ENCODE measurements at regions not wholly inside any gene's neighbourhood (a gene's known extent, or its start where the extent isn't known, plus 50 kb on each side); places are given as distances from the start of the nearest gene placed in this dataset.

DNA sequence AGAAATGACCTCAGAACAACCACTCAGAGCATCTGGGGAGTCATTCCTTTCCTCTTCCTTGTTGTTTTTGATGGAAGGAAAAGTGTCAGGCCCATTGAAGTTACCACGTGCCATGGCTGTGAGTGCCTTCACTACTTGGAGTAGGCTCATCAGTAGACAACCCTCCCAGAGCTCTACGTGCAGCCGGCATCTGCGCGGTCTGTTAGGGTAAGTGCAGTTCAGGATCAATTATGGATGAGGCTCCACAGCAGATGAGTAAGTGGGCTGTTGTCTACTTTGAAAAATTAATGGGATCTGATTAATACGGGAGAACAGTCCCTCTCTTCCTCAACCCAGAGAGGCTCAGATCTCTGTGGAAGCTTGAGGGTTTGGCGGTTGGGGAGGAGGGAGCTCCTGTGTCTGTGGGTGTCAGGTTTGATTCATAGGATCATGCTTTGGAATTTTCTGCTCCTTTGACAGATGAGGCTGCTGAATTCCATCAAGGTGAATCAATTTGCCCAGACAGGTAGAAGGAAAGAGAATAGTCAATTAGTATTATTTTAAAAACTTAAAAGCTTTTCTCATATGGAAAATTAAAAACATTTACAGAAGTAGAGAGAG lies 93.8 kb upstream of the TOX2 start:
- Histone ChIP-seq H3K27ac (ENCODE audit: low read depth in 1 of 2, low read length in 1 of 2) (no peak overlapping the region), H3K27me3 (ENCODE audit: control insufficient read depth in 2 of 2, insufficient read depth in 1 of 2, low read length in 1 of 2) (peaks cover 0 to 13% of the 10 kb centered on the region in 2 donors), H3K4me3 (ENCODE audit: low read length in 2 of 2) (no peak overlapping the region), H3K36me3 (ENCODE audit: control insufficient read depth in 2 of 2, insufficient read depth in 2 of 2, low read length in 1 of 2) (no peaks in the 10 kb centered on the region), H3K4me1 (ENCODE audit: control insufficient read depth in 2 of 2, insufficient read depth in 2 of 2, low read length in 2 of 2) (no peaks in the 10 kb centered on the region), H3K9me3 (ENCODE audit: control insufficient read depth in 2 of 2, insufficient read depth in 1 of 2, low read length in 1 of 2) (no peaks in the 10 kb centered on the region)
- WGBS: 89% methylated on average over 7 of the region's 7 CpGs
- DNase-seq (ENCODE audit: low read depth in 6 of 9, low spot score in 9 of 9): no peak

DNA sequence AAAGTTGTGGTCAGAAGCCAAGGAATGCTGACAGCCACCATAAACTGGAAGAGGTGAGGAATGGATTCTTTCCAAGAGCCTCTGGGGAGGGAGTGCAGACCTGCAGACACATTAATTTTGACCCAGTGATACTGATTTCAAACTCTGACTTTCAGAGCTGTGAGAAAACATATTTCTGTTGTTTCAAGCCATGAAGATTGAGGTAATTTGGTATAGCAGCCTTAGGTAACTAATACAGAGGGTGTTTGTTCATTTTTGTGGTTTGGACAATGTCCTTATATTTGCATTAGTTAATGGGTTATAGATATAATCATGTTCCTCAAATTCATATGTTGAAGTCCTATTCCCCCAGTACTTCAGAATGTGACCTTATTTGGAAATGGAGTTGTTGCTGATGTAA lies 85.4 kb upstream of the GTSF1L start:
- no peak overlapping the region for H3K4me3 ChIP-seq (ENCODE audit: low read length in 2 of 2)
- no peaks in the 10 kb centered on the region for H3K27me3 ChIP-seq (ENCODE audit: control insufficient read depth in 2 of 2, insufficient read depth in 1 of 2, low read length in 1 of 2)
- no peak for DNase-seq (ENCODE audit: low read depth in 6 of 9, low spot score in 9 of 9)
- H3K9me3 ChIP-seq (ENCODE audit: control insufficient read depth in 2 of 2, insufficient read depth in 1 of 2, low read length in 1 of 2): peaks cover 0 to 7% of the 10 kb centered on the region in 2 donors
- no peaks in the 10 kb centered on the region for H3K36me3 ChIP-seq (ENCODE audit: control insufficient read depth in 2 of 2, insufficient read depth in 2 of 2, low read length in 1 of 2)
- no peak overlapping the region for H3K27ac ChIP-seq (ENCODE audit: low read depth in 1 of 2, low read length in 1 of 2)
- no peaks in the 10 kb centered on the region for H3K4me1 ChIP-seq (ENCODE audit: control insufficient read depth in 2 of 2, insufficient read depth in 2 of 2, low read length in 2 of 2)

DNA sequence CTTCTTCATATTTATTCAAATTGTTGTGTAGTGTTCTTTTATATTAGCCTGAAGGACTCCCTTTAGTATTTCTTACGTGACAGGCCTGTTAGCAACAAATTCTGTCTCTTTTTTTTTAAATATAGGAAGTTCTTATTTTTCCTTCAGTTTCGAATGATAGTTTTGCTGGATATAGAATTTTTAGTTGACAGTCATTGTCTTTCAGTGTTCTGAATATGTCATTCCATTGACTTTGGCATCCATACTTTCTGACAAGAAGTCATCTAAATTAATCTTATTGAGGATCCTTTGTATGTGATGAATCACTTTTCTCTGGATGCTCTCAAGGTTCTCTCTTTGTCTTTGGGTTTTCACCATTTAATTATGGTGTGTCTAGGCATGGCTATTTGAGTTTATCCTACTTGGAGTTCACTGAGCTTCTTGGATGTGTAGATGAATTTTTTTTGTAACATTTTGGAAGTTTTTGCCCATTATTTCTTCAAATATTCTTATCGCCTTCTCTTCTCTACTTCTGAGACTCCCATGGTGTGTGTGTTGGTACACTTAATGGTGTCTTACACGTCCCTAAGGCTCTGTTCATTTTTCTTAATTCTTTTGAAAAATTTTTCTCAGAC lies 82.5 kb upstream of the GTSF1L start:
- Histone ChIP-seq H3K27me3 (ENCODE audit: control insufficient read depth in 2 of 2, insufficient read depth in 1 of 2, low read length in 1 of 2) (no peaks in the 10 kb centered on the region), H3K4me1 (ENCODE audit: control insufficient read depth in 2 of 2, insufficient read depth in 2 of 2, low read length in 2 of 2) (no peaks in the 10 kb centered on the region), H3K4me3 (ENCODE audit: low read length in 2 of 2) (no peak overlapping the region), H3K27ac (ENCODE audit: low read depth in 1 of 2, low read length in 1 of 2) (no peak overlapping the region), H3K36me3 (ENCODE audit: control insufficient read depth in 2 of 2, insufficient read depth in 2 of 2, low read length in 1 of 2) (no peaks in the 10 kb centered on the region), H3K9me3 (ENCODE audit: control insufficient read depth in 2 of 2, insufficient read depth in 1 of 2, low read length in 1 of 2) (peaks cover 0 to 7% of the 10 kb centered on the region in 2 donors)
- 92% methylated on average over 4 of the region's 4 CpGs for WGBS
- no peak for DNase-seq (ENCODE audit: low read depth in 6 of 9, low spot score in 9 of 9)

DNA sequence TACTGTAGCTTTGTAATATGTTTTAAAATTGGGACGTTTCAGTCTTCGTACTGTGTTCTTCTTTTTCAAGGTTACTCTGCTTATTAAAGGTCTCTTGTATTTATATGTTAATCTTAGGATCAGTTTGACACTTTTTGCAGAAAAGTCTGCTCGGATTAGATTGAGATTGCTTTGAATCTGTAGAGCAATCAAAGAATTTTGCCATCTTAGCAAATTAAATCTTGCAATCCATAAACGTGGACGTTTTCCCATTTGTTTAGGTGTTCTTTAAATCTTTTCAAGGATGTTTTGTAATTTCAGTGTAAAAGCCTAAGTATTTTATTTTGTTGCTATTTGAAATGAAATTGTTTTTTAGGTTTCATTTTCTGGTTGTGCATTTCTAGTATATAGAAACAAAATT lies 78.0 kb upstream of the GTSF1L start:
- WGBS: 70% methylated on average over 5 of the region's 5 CpGs

DNA sequence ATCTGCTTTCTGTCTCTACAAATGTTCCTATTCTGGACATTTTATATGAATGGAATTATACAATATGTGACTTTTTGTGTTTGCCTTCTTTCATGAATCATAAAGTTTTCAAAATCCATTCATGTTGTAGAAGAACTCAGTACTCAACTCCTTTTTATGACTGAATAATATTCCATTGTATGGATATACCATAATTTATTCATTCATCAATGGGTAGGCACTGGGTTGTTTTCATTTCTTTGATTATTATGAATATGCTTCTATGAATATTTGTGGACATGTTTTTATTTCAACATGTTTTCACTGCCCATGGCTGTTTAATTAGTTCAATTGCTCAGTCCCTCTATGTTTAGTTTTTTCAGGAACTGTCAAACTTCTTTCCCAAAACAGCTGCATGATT lies 76.5 kb upstream of the GTSF1L start:
- H3K4me1 ChIP-seq (ENCODE audit: control insufficient read depth in 2 of 2, insufficient read depth in 2 of 2, low read length in 2 of 2): peaks cover 6 to 19% of the 10 kb centered on the region in 2 donors
- no peak overlapping the region for H3K27ac ChIP-seq (ENCODE audit: low read depth in 1 of 2, low read length in 1 of 2)
- H3K27me3 ChIP-seq (ENCODE audit: control insufficient read depth in 2 of 2, insufficient read depth in 1 of 2, low read length in 1 of 2): no peaks in the 10 kb centered on the region
- DNase-seq (ENCODE audit: low read depth in 6 of 9, low spot score in 9 of 9): no peak
- no peaks in the 10 kb centered on the region for H3K36me3 ChIP-seq (ENCODE audit: control insufficient read depth in 2 of 2, insufficient read depth in 2 of 2, low read length in 1 of 2)
- H3K4me3 ChIP-seq (ENCODE audit: low read length in 2 of 2): no peak overlapping the region
- H3K9me3 ChIP-seq (ENCODE audit: control insufficient read depth in 2 of 2, insufficient read depth in 1 of 2, low read length in 1 of 2): no peaks in the 10 kb centered on the region

More for the DNA sequence above, 78.0 kb upstream of the GTSF1L start:
- DNase-seq (ENCODE audit: low read depth in 6 of 9, low spot score in 9 of 9): no peak
- peaks cover 2 to 5% of the 10 kb centered on the region in 2 donors for H3K4me1 ChIP-seq (ENCODE audit: control insufficient read depth in 2 of 2, insufficient read depth in 2 of 2, low read length in 2 of 2)
- H3K4me3 ChIP-seq (ENCODE audit: low read length in 2 of 2): no peak overlapping the region
- no peak overlapping the region for H3K27ac ChIP-seq (ENCODE audit: low read depth in 1 of 2, low read length in 1 of 2)
- H3K9me3 ChIP-seq (ENCODE audit: control insufficient read depth in 2 of 2, insufficient read depth in 1 of 2, low read length in 1 of 2): peaks cover 0 to 2% of the 10 kb centered on the region in 2 donors
- no peaks in the 10 kb centered on the region for H3K27me3 ChIP-seq (ENCODE audit: control insufficient read depth in 2 of 2, insufficient read depth in 1 of 2, low read length in 1 of 2)
- no peaks in the 10 kb centered on the region for H3K36me3 ChIP-seq (ENCODE audit: control insufficient read depth in 2 of 2, insufficient read depth in 2 of 2, low read length in 1 of 2)

DNA sequence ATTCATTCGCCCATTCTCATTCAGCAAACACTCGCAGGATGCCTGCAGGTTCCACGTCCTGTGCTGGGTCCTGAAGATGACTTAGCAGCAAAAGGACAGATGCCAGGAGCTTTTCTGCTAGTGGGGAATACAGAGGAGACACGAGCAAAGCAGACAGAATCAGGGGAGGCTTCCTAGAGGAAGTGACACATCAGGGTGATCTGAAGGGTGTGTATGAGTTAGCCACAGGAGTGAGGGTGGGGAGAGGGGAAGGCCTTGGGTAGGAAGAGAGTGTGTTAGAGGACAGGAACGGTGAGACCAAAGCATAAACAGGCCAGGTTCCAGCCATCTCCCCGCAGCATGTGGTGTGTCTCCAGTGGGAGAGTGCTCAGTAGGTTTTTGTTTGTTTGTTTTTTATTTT lies 73.4 kb upstream of the GTSF1L start:
- 69% methylated on average over 6 of the region's 6 CpGs for WGBS
- H3K9me3 ChIP-seq (ENCODE audit: control insufficient read depth in 2 of 2, insufficient read depth in 1 of 2, low read length in 1 of 2): no peaks in the 10 kb centered on the region
- no peaks in the 10 kb centered on the region for H3K27me3 ChIP-seq (ENCODE audit: control insufficient read depth in 2 of 2, insufficient read depth in 1 of 2, low read length in 1 of 2)
- no peak overlapping the region for H3K27ac ChIP-seq (ENCODE audit: low read depth in 1 of 2, low read length in 1 of 2)
- DNase-seq (ENCODE audit: low read depth in 6 of 9, low spot score in 9 of 9): no peak
- no peak overlapping the region for H3K4me3 ChIP-seq (ENCODE audit: low read length in 2 of 2)
- peaks cover 6 to 22% of the 10 kb centered on the region in 2 donors for H3K4me1 ChIP-seq (ENCODE audit: control insufficient read depth in 2 of 2, insufficient read depth in 2 of 2, low read length in 2 of 2)
- no peaks in the 10 kb centered on the region for H3K36me3 ChIP-seq (ENCODE audit: control insufficient read depth in 2 of 2, insufficient read depth in 2 of 2, low read length in 1 of 2)

DNA sequence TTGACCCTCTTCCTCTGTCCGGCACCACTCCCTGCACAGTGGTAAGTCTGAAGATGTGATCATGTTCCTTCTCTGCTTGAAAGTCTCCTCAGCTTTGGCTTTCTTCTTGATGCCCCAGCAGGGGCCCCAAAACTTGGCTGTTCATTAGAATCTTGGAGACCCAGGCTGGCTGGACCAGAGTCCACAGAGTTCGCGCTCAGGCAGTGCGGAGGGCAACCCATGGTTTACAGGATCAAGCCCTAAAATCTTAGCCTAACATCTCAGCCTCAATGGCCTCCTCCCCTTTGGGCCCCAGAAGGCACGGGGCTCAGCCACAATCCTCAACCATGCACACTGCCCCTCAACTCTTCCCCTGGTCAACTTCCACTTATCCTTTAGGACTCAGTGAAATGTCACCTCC lies 72.9 kb upstream of the GTSF1L start:
- Histone ChIP-seq H3K9me3 (ENCODE audit: control insufficient read depth in 2 of 2, insufficient read depth in 1 of 2, low read length in 1 of 2) (no peaks in the 10 kb centered on the region), H3K27me3 (ENCODE audit: control insufficient read depth in 2 of 2, insufficient read depth in 1 of 2, low read length in 1 of 2) (no peaks in the 10 kb centered on the region), H3K36me3 (ENCODE audit: control insufficient read depth in 2 of 2, insufficient read depth in 2 of 2, low read length in 1 of 2) (no peaks in the 10 kb centered on the region), H3K4me1 (ENCODE audit: control insufficient read depth in 2 of 2, insufficient read depth in 2 of 2, low read length in 2 of 2) (peaks cover 6 to 22% of the 10 kb centered on the region in 2 donors), H3K4me3 (ENCODE audit: low read length in 2 of 2) (no peak overlapping the region), H3K27ac (ENCODE audit: low read depth in 1 of 2, low read length in 1 of 2) (no peak overlapping the region)
- no peak for DNase-seq (ENCODE audit: low read depth in 6 of 9, low spot score in 9 of 9)
- 84% methylated on average over 5 of the region's 5 CpGs for WGBS

DNA sequence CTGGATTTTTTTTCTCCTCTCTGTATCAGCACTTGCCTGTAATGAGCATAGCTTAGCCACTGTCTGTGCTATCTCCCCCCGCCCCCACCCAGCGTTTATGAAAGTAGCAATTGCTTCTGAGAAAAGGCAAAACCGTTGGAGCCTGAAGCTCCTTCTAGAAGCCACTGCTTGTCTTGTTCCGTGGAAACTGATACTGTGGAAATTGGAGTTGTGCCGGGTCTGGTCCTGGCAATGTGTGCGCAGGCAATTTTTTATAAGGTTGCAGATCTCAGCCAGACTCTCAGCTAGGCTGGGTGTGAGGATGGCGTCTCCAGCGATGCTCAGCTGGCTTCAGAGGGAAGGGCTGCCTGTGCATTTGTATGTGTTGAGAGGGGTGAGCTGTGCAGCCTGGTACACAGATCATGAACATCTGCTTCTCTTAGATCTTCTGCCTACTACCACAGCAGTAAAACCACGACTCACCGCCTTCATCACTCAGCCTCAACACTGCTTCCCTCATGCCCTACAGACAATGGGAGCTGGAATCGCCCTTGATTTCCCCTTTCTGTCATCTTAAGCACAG lies 72.4 kb upstream of the GTSF1L start:
- H3K27ac ChIP-seq (ENCODE audit: low read depth in 1 of 2, low read length in 1 of 2): no peak overlapping the region
- DNase-seq (ENCODE audit: low read depth in 6 of 9, low spot score in 9 of 9): peak in 6 of 9 donors; percentile 8 to 68 (median 31)
- WGBS: 50% methylated on average over 11 of the region's 11 CpGs
- H3K27me3 ChIP-seq (ENCODE audit: control insufficient read depth in 2 of 2, insufficient read depth in 1 of 2, low read length in 1 of 2): no peaks in the 10 kb centered on the region
- no peaks in the 10 kb centered on the region for H3K36me3 ChIP-seq (ENCODE audit: control insufficient read depth in 2 of 2, insufficient read depth in 2 of 2, low read length in 1 of 2)
- no peaks in the 10 kb centered on the region for H3K9me3 ChIP-seq (ENCODE audit: control insufficient read depth in 2 of 2, insufficient read depth in 1 of 2, low read length in 1 of 2)
- H3K4me3 ChIP-seq (ENCODE audit: low read length in 2 of 2): no peak overlapping the region
- H3K4me1 ChIP-seq (ENCODE audit: control insufficient read depth in 2 of 2, insufficient read depth in 2 of 2, low read length in 2 of 2): peaks cover 6 to 22% of the 10 kb centered on the region in 2 donors

DNA sequence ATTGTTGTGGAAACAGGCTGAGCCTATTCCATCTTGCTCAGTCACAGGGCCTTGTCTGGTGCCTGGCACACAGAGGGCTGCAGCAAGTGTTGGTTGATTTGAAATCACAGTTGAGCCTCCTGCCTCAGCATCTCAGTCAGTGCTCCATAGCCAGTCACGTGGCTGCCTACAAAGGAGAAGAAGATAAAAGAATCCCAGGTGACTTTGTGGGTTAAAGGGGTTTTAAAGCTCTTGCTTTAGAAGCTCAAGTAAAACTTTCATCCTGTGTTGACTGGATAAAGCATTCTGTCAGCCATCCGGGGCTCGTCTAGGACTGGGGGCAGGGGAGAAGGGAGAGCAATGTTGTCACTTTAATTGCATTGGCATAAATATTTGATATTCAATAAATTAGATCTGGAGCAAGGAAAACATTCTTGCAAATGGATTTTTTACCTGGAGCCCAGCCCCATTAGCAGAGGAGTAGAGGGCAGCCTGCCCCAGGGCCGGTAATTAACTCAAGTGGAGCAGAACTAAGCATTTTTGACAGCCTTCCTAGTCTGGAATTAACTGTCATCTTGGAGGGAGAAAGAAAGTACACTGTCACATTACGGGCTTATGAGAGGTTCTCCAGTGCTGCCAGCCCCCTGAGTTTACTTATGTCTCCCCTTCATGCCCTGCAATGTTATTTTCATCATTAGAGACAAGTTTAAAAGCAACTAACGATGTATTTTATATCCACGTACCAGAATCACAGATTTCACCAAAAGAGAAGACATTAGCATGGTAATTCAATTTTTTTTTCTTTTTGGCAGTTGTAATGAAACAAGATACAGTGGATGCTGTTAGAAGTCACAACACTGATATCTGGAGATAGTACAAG lies 71.7 kb upstream of the GTSF1L start:
- Histone ChIP-seq H3K27me3 (ENCODE audit: control insufficient read depth in 2 of 2, insufficient read depth in 1 of 2, low read length in 1 of 2) (no peaks in the 10 kb centered on the region), H3K4me3 (ENCODE audit: low read length in 2 of 2) (no peak overlapping the region), H3K36me3 (ENCODE audit: control insufficient read depth in 2 of 2, insufficient read depth in 2 of 2, low read length in 1 of 2) (no peaks in the 10 kb centered on the region), H3K27ac (ENCODE audit: low read depth in 1 of 2, low read length in 1 of 2) (no peak overlapping the region), H3K9me3 (ENCODE audit: control insufficient read depth in 2 of 2, insufficient read depth in 1 of 2, low read length in 1 of 2) (no peaks in the 10 kb centered on the region), H3K4me1 (ENCODE audit: control insufficient read depth in 2 of 2, insufficient read depth in 2 of 2, low read length in 2 of 2) (peaks cover 6 to 22% of the 10 kb centered on the region in 2 donors)
- 67% methylated on average over 7 of the region's 7 CpGs for WGBS
- DNase-seq (ENCODE audit: low read depth in 6 of 9, low spot score in 9 of 9): peak in 4 of 9 donors; percentile 10 to 66 (median 16)
